Adrenal gland (tissue), 5 donors: ENCODE measurements at regions not wholly inside any gene's neighbourhood (a gene's known extent, or its start where the extent isn't known, plus 50 kb on each side); places are given as distances from the start of the nearest gene placed in this dataset.

Experiments used
- CTCF ChIP-seq, 6 experiments: fragments of 450-650 bp in 4 of 6; fragments of 200-600 bp in 2 of 6; sonication (generic) in 1 of 6; IDR thresholded peaks; 1 replicate in 5 of 6; 2 replicates in 1 of 6; pipeline versions ENCODE4 v1.5.1 to v1.8.0; 2016 to 2021; ENCODE audit warnings: antibody characterized with exemption in 6 of 6, mild to moderate bottlenecking in 2 of 6, moderate library complexity in 1 of 6
- POLR2A ChIP-seq, 2 donors: fragments of 450-650 bp; IDR thresholded peaks; one replicate each; pipeline ENCODE4 v1.6.1; 2017; ENCODE audit warnings: antibody characterized with exemption in 2 of 2, mild to moderate bottlenecking in 2 of 2, moderate library complexity in 1 of 2
- donor health status: DM: no; HTN: no; CAD: no.

DNA sequence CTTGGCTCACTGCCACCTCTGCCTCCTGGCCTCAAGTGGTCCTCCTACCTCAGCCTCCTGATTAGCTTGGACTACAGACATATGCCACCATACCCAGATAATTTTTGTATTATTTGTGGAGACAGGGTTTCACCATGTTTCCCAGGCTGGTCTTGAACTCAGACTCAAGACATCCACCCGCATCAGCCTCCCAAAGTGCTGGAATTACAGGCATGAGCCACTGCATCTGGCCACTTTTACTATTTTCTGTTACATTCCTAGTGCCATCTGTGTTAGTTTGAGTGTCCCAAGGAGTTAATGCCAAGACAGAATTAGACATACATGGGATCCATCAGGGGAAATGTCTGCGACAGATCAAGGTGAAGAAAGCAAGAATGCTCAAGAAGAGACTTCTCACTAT is 288.2 kb upstream of the CTSO start:
- TF ChIP-seq POLR2A (IDR thresholded peaks at IDR 0.05) = no peak
- TF ChIP-seq CTCF (IDR thresholded peaks at IDR 0.05) = no peak
